H9 (cell line): ENCODE measurements at regions not wholly inside any gene's neighbourhood (a gene's known extent, or its start where the extent isn't known, plus 50 kb on each side); places are given as distances from the start of the nearest gene placed in this dataset.

Experiments
- DNase-seq: peaks from one replicate; pipeline ENCODE4 v3.0.0-alpha.2; 2017
- H2AFZ ChIP-seq: one replicate; pipeline ENCODE4 v1.6.1; 2013; ENCODE audit warnings: mild to moderate bottlenecking, low read length, control low read depth, moderate library complexity
- H2AK5ac ChIP-seq: 2 replicates; pipeline ENCODE4 v1.6.1; 2013; ENCODE audit warnings: low read length, control low read depth, mixed read lengths; ENCODE audit not compliant: insufficient read length
- H2BK120ac ChIP-seq: one replicate; pipeline ENCODE4 v1.6.1; 2013; ENCODE audit warnings: low read depth, mild to moderate bottlenecking, low read length, control low read depth, inconsistent platforms; ENCODE audit not compliant: poor library complexity, severe bottlenecking
- H2BK12ac ChIP-seq: 2 replicates; pipeline ENCODE4 v1.6.1; 2013; ENCODE audit warnings: low read length, control low read depth, mixed read lengths, low read depth; ENCODE audit not compliant: insufficient read length
- H2BK15ac ChIP-seq: 2 replicates; pipeline ENCODE4 v1.6.1; 2013; ENCODE audit warnings: low read depth, low read length, control low read depth
- H2BK20ac ChIP-seq: one replicate; pipeline ENCODE4 v1.6.1; 2013; ENCODE audit warnings: low read depth, mild to moderate bottlenecking, low read length, control low read depth, inconsistent platforms; ENCODE audit not compliant: poor library complexity, severe bottlenecking
- H2BK5ac ChIP-seq: 2 replicates; pipeline ENCODE4 v1.6.1; 2013; ENCODE audit warnings: low read length, control low read depth, mixed read lengths; ENCODE audit not compliant: insufficient read length
- H3K14ac ChIP-seq: 2 replicates; pipeline ENCODE4 v1.6.1; 2013; ENCODE audit warnings: low read length, control low read depth; ENCODE audit not compliant: insufficient read depth
- H3K18ac ChIP-seq: 2 replicates; pipeline ENCODE4 v1.6.1; 2013; ENCODE audit warnings: low read depth, mild to moderate bottlenecking, mixed read lengths, low read length, control low read depth; ENCODE audit not compliant: insufficient read length
- H3K23ac ChIP-seq: 2 replicates; pipeline ENCODE4 v1.6.1; 2013; ENCODE audit warnings: low read length, control low read depth, mixed read lengths, low read depth; ENCODE audit not compliant: insufficient read length
- H3K23me2 ChIP-seq: 2 replicates; pipeline ENCODE4 v1.6.1; 2013; ENCODE audit warnings: low read depth, mild to moderate bottlenecking, mixed read lengths, low read length, control low read depth; ENCODE audit not compliant: insufficient read length, poor library complexity, severe bottlenecking
- H3K27ac ChIP-seq: 2 replicates; pipeline ENCODE4 v1.5.1; 2013; ENCODE audit warnings: low read length, control low read depth, mixed read lengths, low read depth; ENCODE audit not compliant: insufficient read length
- H3K27me3 ChIP-seq: 2 replicates; pipeline ENCODE4 v1.6.1; 2013; ENCODE audit warnings: low read length, control low read depth, inconsistent platforms; ENCODE audit not compliant: insufficient read depth
- H3K4ac ChIP-seq: 2 replicates; pipeline ENCODE4 v1.6.1; 2013; ENCODE audit warnings: low read depth, mild to moderate bottlenecking, control low read depth, inconsistent platforms, low read length, moderate library complexity
- H3K4me1 ChIP-seq: 2 replicates; pipeline ENCODE4 v1.6.1; 2013; ENCODE audit warnings: low read length, control low read depth, inconsistent platforms; ENCODE audit not compliant: insufficient read depth
- H3K4me2 ChIP-seq: 2 replicates; pipeline ENCODE4 v1.6.1; 2013; ENCODE audit warnings: low read length, control low read depth, mixed read lengths; ENCODE audit not compliant: insufficient read length, insufficient read depth
- H3K56ac ChIP-seq: 2 replicates; pipeline ENCODE4 v1.6.1; 2013; ENCODE audit warnings: low read depth, mild to moderate bottlenecking, mixed read lengths, low read length, control low read depth; ENCODE audit not compliant: insufficient read length
- H3K79me1 ChIP-seq: 2 replicates; pipeline ENCODE4 v1.6.1; 2013; ENCODE audit warnings: low read depth, mild to moderate bottlenecking, moderate library complexity, low read length, control low read depth, inconsistent platforms; ENCODE audit not compliant: insufficient read depth, poor library complexity, severe bottlenecking
- H3K79me2 ChIP-seq: 2 replicates; pipeline ENCODE4 v1.6.1; 2013; ENCODE audit warnings: low read length, control low read depth, inconsistent platforms; ENCODE audit not compliant: insufficient read depth
- H3K9ac ChIP-seq: 2 replicates; pipeline ENCODE4 v1.6.1; 2013; ENCODE audit warnings: low read length, control low read depth, mixed read lengths; ENCODE audit not compliant: insufficient read length; ENCODE audit errors: extremely low read depth
- H3K9me3 ChIP-seq: one replicate; pipeline ENCODE4 v1.6.1; 2013; ENCODE audit warnings: low read depth, low read length, inconsistent platforms; ENCODE audit not compliant: control insufficient read depth
- H3T11ph ChIP-seq: one replicate; pipeline ENCODE4 v1.6.1; 2013; ENCODE audit warnings: mild to moderate bottlenecking, low read length, control low read depth, inconsistent platforms
- H4K20me1 ChIP-seq: one replicate; pipeline ENCODE4 v1.6.1; 2013; ENCODE audit not compliant: control insufficient read depth, insufficient read length, insufficient read depth
- H4K5ac ChIP-seq: 2 replicates; pipeline ENCODE4 v1.6.1; 2013; ENCODE audit warnings: low read depth, mild to moderate bottlenecking, mixed read lengths, low read length, control low read depth; ENCODE audit not compliant: insufficient read length
- H4K8ac ChIP-seq: replicated peaks from 2 replicates; pipeline ENCODE4 v1.6.1; 2013; ENCODE audit warnings: low read length, control low read depth, mixed read lengths, low read depth; ENCODE audit not compliant: insufficient read length
- H4K91ac ChIP-seq: 2 replicates; pipeline ENCODE4 v1.6.1; 2013; ENCODE audit warnings: low read depth, mild to moderate bottlenecking, moderate library complexity, mixed read lengths, low read length, control low read depth; ENCODE audit not compliant: insufficient read length
- H3K27ac Mint-ChIP-seq, 3 experiments: 2 replicates in 2 of 3; 3 replicates in 1 of 3; pipeline ENCODE4 v1.8.0; 2020 to 2021; ENCODE audit warnings: mixed read lengths in 3 of 3, mild to moderate bottlenecking in 1 of 3, moderate library complexity in 1 of 3
- H3K27me3 Mint-ChIP-seq: 2 replicates; pipeline ENCODE4 v1.8.0; 2021; ENCODE audit warnings: low read depth, mild to moderate bottlenecking, moderate library complexity, mixed read lengths
- H3K36me3 Mint-ChIP-seq, 3 experiments: 2 replicates in 2 of 3; 3 replicates in 1 of 3; pipeline ENCODE4 v1.8.0; 2020 to 2021; ENCODE audit warnings: low read depth in 3 of 3, mixed read lengths in 3 of 3; ENCODE audit not compliant: insufficient read depth in 1 of 3
- H3K4me1 Mint-ChIP-seq, 2 experiments: 2 replicates each; pipeline ENCODE4 v1.8.0; 2020; ENCODE audit warnings: mixed read lengths in 2 of 2
- H3K4me3 Mint-ChIP-seq, 2 experiments: 2 replicates in 1 of 2; 3 replicates in 1 of 2; pipeline ENCODE4 v1.8.0; 2020 to 2021; ENCODE audit warnings: mild to moderate bottlenecking in 2 of 2, mixed read lengths in 2 of 2, moderate library complexity in 1 of 2
- H3K9me3 Mint-ChIP-seq, 2 experiments: 2 replicates in 1 of 2; 3 replicates in 1 of 2; pipeline ENCODE4 v1.8.0; 2020; ENCODE audit warnings: mild to moderate bottlenecking in 2 of 2, mixed read lengths in 2 of 2, moderate library complexity in 1 of 2
- CTCF ChIP-seq: fragments of 200-600 bp; sonication (generic); conservative IDR thresholded peaks from 3 replicates; pipeline ENCODE4 v1.8.0; 2021; ENCODE audit warnings: antibody characterized with exemption, mild to moderate bottlenecking
- WGBS: extraction: QIAGEN DNeasy Blood & Tissue Kit; methylation state at CpG from one replicate; pipeline ENCODE4 v1.1.7; 2013; ENCODE audit warnings: missing lambda C conversion rate, low lambda C conversion rate, mixed read lengths; ENCODE audit not compliant: insufficient read length; ENCODE audit errors: extremely low coverage; 5-methylcytosine and 5-hydroxymethylcytosine counted together

GRCh38 chr12:115412831-115413230 lies 728.9 kb upstream of the TBX3 start:
- Histone ChIP-seq H3K23me2 (no peaks in the 10 kb centered on the region), H3K9me3 (no peaks in the 10 kb centered on the region), H2AFZ (no peak overlapping the region), H3K27me3 (no peaks in the 10 kb centered on the region), H2BK12ac (no peak overlapping the region), H2AK5ac (no peak overlapping the region), H3K4me2 (no peak overlapping the region), H3K14ac (no peak overlapping the region), H3K27ac (no peak overlapping the region), H3K23ac (no peak overlapping the region), H4K5ac (no peak overlapping the region), H3K79me1 (no peaks in the 10 kb centered on the region), H4K20me1 (no peaks in the 10 kb centered on the region), H3K4me1 (peaks cover 7% of the 10 kb centered on the region; the same call in 1 of the 2 replicates), H2BK20ac (no peak overlapping the region), H2BK15ac (no peak overlapping the region), H4K91ac (no peak overlapping the region), H3K4ac (no peak overlapping the region), H2BK120ac (no peak overlapping the region), H2BK5ac (no peak overlapping the region), H3K56ac (no peak overlapping the region), H3T11ph (no peak overlapping the region), H3K18ac (no peak overlapping the region), H4K8ac (no peak overlapping the region), H3K79me2 (no peaks in the 10 kb centered on the region), H3K9ac (no peak overlapping the region)
- H3K4me1 Mint-ChIP-seq: peaks cover 13 to 15% of the 10 kb centered on the region in 2 experiments
- H3K9me3 Mint-ChIP-seq: peaks cover 0 to 2% of the 10 kb centered on the region in 2 experiments; a peak in 1 of 5 replicates
- H3K27me3 Mint-ChIP-seq: peaks cover 5% of the 10 kb centered on the region
- WGBS: no CpG with 5 or more reads among the region's 3 CpGs
- no peak for DNase-seq
- H3K4me3 Mint-ChIP-seq: no peak overlapping the region
- no peaks in the 10 kb centered on the region for H3K36me3 Mint-ChIP-seq
- H3K27ac Mint-ChIP-seq: no peak overlapping the region
- TF ChIP-seq CTCF: no peak
